ENCODE measurements at regions not wholly inside any gene's neighbourhood (a gene's known extent, or its start where the extent isn't known, plus 50 kb on each side); places are given as distances from the start of the nearest gene placed in this dataset.

- TF ChIP-seq CTCF (IDR thresholded peaks at IDR 0.05) (no peak), POLR2A (IDR thresholded peaks at IDR 0.05) (no peak)
These were observed 545.4 kb downstream of the CCDC85A start for GRCh38 chr2:56729212-56729611.

Data from esophagus squamous epithelium (tissue), 4 donors.